ENCODE measurements at regions not wholly inside any gene's neighbourhood (a gene's known extent, or its start where the extent isn't known, plus 50 kb on each side); places are given as distances from the start of the nearest gene placed in this dataset.

- no peak for TF ChIP-seq CTCF (IDR thresholded peaks at IDR 0.05)
- TF ChIP-seq POLR2A (IDR thresholded peaks at IDR 0.05): no peak
Measured at GRCh38 chr3:99071096-99071495, 169.6 kb upstream of the DCBLD2 start.
